GM18502 (cell line): ENCODE measurements at regions not wholly inside any gene's neighbourhood (a gene's known extent, or its start where the extent isn't known, plus 50 kb on each side); places are given as distances from the start of the nearest gene placed in this dataset.

ENCODE experiments used
- ATAC-seq: cut with Tn5 transposase; IDR thresholded peaks from one replicate; pipeline ENCODE4 v1.9.1; 2021; ENCODE audit warnings: mild to moderate bottlenecking; ENCODE audit not compliant: unreplicated experiment, poor library complexity

DNA sequence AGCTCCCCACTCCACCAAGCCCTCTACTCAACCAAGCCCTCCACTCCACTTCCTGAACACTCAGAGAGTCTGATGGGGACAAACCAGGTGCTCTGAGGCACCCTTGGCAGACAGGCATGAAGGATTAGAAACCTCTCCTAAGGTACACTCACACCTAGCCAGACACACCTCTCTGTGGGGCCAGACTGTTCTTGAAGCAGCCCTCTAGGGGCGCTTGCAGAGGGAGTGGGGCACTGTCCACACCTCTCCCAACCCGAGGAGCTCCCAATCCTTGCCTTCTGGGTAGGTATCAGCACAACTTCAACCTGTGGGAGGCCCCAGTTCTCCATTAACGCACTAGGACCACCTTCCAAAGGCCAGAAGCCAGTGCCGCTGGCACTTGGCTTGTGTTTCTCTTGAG lies 108.7 kb upstream of the VSTM2B start:
- no peak for ATAC-seq

DNA sequence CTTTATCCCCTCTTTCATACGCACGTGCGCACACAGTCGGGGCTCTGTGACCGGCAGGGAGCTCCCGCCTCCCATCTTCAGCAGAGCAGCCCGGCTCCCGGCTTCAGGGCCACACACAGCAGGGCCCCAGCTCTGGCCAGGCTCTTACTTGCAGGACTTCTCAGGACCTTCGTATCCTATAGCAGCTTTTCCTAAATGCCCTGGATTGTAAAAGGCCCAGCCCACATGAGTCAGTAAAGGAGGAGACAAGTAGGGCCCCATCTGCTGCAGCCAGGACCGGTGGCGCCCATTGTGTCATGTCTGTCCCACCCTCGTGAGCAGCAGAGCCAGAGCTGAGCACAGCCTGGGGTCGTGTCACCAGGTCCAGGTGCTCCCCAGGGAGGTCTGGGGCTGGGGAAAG lies 107.6 kb upstream of the VSTM2B start:
- ATAC-seq = no peak

DNA sequence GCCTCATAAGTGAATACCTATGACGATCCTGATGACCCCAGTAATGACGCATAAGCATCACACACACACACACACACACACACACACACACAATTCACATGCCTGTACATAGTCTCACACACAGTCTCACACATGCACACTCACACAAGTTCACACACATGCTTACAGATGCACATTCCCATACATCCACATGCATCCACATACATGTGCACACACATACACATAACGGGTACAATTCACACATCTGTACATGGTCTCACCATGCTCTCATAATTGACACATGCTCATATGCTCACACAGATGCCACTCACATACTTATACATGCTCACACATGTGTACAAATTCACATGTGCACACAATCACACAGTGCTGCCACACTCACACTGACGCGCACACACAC lies 105.7 kb upstream of the VSTM2B start:
- no peak for ATAC-seq

DNA sequence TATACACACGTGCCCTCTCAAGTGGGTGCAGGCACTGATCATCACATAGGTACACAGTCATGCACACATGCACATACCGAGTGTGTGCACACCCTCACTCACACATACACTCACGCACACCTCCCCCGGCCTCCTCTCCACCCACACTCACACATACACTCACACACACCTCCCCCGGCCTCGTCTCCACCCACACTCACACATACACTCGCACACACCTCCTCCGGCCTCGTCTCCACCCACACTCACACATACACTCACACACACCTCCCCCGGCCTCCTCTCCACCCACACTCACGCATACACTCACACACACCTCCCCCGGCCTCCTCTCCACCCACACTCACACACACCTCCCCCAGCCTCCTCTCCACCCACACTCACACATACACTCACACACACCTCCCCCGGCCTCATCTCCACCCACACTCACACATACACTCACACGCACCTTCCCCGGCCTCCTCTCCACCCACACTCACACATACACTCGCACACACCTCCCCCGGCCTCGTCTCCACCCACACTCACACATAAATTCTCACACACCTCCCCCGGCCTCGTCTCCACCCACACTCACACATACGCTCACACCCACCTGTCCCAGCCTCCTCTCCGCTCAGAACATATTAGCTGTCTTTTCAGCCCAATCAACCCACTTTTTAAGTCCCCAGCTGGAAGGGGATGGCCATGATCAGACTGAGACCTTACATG lies 105.2 kb upstream of the VSTM2B start:
- no peak for ATAC-seq

DNA sequence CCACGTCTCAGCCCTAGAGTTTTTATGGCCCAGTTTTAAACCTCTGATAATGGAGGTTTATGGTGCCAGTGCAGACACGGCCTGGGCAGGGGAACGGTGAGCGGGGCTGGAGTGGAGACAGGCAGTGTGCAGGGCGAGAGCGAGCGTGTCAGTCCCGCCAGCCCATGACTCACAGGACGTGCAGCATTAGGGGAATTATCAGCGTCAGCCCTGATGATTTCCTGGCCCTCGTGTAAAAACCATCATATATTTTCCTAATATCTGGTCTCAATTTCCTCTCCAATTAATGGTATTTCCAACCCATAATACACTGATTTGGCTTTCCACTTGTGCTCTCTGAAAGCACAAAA lies 104.6 kb upstream of the VSTM2B start:
- ATAC-seq = no peak

DNA sequence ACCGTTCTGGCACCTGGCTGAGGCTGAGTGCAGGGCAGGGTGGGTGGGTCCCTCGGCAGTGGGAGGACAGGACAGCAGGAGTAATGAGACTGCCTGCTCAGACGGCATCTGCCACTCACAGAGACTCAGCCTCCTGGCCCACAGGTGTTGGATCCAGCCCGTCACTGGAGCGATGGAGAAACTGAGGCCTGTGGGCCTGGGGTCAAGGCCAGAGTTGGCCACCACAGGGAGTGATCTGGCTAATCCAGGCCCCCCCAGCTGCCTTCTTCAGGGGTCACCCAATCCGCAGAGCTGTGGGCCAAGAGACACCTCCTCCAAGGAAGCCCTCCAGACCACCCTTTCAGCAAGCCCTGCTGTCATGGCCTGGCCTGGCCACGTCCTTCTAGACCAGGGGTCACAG lies 103.7 kb upstream of the VSTM2B start:
- ATAC-seq = no peak

DNA sequence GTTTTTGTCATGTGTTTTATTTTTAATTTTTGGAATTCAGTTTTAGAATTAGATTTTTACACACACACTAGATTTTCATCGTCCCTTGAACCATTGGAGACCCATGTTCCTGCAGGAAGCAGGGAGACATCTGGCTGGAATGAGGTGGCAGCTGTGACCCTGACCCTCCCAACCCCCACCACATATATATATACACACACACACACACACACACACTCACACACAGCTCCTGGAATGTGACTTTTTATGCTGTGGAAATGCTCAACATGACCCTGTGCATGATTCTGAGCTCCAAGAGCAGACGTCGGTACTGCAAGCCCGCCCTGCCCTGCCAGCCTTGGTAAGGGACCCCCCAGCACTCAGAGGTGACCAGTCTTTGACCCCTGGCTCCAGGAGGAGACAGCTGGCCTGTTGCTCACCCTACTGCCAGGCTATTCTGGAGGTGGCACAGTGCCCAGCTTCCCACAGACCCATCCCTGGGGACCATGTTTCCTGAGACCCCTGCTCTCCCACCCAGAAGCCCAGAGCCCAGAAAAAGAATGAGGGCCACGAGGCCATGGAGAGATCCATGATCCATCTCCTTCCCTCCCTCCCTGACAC lies 103.2 kb upstream of the VSTM2B start:
- no peak for ATAC-seq

DNA sequence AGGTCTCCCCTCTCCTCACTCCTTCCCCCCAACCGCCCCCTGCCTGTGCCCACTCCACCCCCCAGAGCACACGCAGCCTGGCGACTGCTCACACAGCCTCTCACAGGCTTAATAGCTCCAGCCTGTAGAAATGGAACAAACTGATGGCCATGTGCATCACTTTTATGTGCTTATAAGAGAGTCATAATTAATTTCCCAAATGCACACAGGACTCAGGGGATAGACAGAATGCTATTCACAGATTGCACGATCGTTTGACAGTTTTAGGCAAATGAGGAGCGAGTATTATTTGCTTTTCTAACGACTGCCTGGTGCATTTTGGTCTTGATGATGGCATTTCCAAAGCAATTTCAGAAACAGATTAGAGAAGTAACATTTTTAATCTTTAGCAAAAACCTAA lies 97.7 kb upstream of the VSTM2B start:
- no peak for ATAC-seq

DNA sequence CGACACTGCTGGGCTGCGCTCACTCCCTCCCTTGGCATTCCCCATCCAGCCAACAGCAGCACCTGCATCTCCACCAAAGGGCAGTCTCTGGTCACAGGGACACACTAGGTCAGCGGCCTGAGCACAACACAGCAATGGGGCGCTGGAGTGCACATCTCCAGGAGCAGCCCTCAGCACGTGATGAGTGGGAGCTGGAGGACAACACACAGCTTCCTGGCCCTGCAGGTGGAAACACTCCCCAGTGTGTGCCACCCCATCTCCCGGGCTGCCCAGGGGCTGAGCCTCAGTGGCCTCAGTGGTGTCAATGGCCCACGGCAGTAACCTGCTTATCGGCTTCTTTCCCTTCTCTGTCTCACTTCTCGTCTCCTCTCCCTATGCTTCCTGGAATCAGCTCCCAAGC lies 96.8 kb upstream of the VSTM2B start:
- no peak for ATAC-seq

DNA sequence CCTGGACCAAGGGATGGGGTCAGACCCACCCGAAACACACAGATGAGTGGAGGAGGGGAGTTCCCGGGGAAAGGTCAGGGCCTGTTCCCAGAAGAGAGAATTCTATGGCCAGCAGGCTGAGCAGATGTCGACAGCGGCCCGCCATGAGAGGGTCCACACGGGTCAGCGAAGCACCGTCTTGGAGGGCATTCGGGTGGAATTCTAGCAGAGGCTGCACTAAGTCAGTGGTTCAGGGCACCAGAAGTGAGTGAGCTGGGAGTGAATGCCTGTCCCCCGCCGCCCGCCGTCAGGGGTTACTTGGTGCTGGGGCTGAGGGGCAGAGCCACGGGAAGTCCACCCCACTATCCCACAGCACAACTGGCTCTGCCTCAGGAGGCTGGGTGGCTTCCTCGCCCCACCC lies 96.2 kb upstream of the VSTM2B start:
- ATAC-seq = no peak

DNA sequence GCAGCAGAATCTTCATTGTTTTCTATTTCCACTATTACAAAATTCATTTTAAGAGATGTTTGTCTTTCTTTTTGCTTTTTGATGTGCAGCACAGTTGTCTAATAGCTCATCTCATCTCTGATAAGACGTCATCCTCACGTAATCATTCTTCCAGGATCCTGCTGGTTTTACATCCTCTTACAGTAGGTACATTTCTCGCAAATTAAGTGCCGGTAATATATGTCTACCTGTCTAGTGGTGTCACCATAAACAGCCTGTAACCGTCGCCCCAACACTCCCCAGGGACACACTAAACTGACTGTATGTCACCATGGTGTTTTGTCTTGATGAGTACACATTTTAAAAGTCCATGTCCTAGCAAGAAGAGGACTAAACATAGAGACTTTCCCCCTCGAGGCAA lies 94.5 kb upstream of the VSTM2B start:
- ATAC-seq = no peak

DNA sequence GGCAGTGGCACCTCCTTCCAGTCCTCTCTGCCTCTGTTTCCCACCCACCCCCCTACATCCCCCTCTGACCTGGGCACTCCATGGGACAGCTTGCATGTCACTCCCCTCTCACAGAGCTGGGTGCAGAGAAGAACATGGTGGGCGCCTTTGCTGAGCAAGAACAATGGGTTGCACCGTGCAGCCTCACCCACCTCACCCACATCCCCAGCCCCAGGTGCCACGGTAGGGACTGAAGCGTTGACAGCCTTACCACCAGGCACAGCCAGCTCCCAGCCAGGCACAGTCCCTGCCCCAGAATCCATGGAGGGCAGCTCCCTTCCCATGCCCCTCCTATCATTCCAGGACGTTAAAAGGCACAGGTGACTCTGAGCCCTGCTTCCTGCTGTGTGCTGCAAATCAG lies 93.1 kb upstream of the VSTM2B start:
- no peak for ATAC-seq

DNA sequence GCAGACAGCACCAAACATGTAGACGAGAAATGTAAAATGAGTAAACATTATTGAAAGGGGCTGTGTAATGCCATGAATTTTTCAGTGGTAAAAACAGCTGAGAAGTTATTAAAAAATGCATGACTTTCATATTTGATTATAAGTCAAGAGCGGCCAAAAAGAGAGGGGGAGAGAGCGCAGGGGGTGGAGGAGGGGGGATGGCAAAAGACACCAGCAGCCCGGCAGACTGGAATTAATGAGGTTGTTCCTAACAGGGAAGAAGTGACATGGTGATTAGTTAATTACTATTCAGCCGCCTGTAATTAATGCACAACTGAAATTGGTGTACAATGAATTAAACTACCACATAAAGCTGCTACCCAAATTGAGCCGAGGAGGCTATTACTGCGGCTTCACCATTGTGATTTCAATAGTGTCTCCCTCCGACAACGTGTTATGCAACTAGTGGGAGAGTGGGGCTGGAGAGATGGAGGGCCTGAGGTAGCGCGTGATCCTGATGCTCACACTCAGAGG lies 89.1 kb upstream of the VSTM2B start:
- no peak for ATAC-seq

DNA sequence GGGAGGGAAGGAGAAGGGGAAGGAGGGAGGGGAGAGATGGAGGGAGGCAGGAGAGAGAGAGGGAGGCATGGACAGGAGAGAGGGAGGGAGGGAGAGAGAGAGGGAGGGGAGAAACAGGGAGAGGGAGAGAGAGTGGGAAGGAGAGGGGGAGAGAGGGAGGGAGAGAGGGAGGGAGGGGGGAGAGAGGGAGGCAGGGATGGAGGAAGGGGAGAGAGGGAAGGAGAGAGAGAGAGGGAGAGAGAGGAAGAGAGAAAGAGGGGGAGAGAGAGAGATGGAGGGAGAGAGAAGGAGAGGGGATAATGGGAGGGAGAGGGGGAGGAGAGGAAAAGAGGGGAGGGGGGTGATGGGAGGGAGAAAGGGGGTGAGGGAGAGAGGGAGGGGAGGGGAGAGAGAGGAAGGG lies 86.8 kb upstream of the VSTM2B start:
- no peak for ATAC-seq

DNA sequence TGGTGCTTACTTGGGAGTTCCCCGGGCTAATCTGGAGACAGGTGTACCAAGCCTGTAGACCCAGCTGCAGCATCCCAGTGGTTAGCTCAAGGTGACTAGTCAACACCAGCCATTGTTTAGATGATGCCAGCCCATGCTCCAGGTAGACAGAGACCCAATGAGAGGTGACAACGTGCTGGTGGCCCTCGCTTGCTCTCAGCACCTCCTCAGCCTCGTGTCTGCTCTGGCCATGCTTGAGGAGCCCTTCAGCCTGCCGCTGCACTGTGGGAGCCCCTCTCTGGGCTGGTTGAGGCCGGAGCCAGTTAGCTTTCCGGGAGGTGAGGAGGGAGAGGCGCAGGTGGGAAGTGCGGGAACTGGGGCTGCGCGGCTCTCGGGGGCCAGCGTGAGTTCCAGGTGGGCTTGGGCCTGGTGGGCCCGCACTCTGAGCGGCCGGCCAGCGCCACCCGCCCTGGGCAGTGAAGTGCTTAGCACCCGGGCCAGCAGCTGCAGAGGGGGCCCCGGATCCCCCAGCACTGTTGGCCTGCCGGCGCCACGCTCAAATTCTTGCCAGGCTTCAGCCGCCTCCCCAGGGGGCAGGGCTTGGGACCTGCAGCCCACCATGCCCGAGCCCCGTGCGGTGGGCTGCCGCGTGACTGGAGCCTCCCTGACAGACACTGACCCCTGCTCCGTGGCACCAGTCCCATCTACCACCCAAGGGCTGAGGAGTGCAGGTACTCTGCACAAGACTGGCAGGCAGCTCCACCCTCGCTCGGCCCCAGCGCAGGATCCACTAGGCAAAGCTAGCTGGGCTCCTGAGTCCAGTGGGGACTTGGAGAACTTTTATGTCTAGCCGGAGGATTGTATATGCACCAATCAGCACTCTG lies 85.9 kb upstream of the VSTM2B start:
- no peak for ATAC-seq

DNA sequence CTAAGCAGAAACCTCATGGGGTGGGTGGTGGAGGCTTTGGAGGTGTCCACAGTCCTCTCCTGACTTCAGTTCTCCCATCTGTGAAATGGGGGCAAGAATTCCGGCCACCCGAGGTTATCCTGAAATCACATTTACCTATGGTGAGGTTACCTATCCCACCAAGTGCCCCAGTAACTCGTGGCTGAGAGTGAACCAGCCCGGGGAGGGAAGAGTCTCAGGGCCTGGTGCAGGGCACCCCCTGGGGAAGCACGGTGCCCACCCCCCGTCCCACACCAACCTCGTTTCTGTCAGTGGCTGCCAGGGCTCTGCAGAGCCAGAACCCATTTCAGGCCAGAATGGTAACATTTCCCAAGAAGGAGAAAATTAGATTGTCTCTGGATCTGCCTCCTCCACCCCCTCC lies 83.7 kb upstream of the VSTM2B start:
- ATAC-seq = no peak

DNA sequence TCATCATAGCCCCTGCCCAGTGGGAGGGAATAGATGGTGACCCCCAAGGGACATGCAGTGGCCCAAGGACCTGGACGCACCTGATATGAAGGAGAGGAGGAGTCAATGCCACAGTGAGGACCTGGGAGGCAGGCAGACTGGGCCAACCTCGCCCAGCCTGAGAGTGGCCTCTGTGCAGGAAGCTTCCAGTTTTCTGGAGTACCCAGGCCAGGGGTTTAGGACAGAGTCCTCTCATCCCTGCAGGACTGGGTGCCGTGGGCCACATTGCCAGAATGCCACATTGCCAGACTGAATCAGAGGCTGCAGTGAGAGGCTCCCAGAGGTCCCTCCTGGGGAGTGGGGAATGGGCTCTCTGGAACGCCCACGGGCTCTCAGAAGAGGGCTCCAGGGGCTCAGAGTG lies 82.9 kb upstream of the VSTM2B start:
- no peak for ATAC-seq

DNA sequence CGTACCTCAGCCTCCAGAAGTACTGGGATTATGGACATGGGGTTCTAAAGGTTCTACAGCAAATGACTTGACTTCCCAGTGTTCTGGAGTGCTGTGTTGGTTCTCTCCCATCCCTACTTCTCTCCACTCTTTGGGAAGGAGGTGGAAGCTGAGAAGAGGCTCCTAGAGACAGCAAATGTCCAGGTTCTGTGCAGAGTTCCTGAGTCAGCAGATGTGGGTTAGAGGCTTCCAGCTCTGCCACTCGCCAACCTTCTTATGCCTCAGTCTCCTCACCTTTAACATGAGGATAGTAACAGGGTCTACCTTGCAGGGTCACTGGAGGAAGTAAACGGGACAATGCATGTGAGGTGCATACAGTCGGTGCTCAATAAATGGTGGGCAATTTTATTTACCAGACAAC lies 80.5 kb upstream of the VSTM2B start:
- no peak for ATAC-seq

DNA sequence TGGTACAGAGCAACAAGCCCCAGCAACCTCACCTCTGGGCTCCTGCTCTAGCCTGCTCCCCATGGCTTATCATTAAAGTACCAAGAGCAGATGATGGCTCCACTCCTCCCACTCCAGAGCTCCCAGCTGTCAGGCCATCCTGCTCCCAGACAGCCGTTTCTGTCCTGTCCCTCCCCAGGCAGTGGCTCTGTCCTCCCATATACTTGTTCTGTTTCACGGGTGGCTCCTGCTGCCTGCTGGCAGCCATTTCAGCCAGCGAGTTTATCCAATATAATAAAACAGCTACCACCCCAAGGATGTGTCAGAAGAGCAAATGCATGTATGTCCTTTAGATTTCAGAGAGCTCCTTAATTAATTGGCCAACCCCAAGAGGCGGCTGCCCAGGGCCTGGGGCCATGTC lies 79.4 kb upstream of the VSTM2B start:
- ATAC-seq = no peak

DNA sequence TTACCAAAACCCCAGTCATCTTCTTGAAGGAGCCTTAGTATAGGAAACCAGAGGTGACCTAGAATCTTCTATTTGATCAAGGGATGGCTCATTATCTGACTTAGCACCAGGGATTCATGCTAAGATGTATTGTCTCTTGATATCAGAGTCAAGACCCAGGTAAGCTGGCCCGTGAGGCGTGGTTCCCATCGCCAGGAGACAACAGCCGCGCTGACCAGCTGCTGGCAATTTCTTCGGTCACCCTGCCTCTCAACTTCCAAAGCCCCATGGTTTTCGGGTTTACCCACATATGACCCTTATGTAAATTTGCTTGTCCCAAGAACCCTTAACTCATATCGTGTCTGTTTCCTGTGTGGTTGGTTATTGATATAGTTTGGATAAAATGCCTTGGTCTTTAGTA lies 77.7 kb upstream of the VSTM2B start:
- no peak for ATAC-seq

DNA sequence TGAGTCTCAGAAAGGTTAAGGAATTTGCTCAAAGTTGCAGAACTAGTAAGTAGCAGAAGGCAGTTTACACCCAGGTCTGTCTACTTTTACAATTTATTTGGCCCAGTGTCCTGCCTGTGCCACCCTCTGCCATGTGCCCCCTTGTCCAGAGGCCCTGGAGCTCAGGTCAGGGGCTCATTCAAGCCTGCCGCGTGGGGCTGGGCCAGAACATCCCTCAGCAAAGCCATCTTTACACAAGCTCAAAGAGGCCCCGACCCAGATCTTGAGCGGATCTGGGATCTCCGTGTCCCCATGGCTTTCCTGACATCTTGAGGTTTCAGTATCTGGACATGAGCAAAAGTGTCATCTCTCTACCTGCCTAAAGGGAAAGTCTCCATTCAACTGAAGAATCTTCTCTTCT lies 76.4 kb upstream of the VSTM2B start:
- no peak for ATAC-seq
